Cerebellar cortex (tissue), 1 donor: ENCODE measurements at regions not wholly inside any gene's neighbourhood (a gene's known extent, or its start where the extent isn't known, plus 50 kb on each side); places are given as distances from the start of the nearest gene placed in this dataset.
"Not testable (repeated sequence)": the region's sequence is repeated elsewhere in the genome, so short reads cannot be mapped to it uniquely, and the experiment has no call there.

ENCODE experiments used
- DNase-seq: peaks from one replicate; pipeline ENCODE4 v3.0.0-alpha.2; 2015; ENCODE audit warnings: low spot score

GRCh38 chr15:53033709-53034108 is 243.6 kb upstream of the ONECUT1 start:
- DNase-seq: no peak

- DNase-seq: no peak
Observed at GRCh38 chr15:53031469-53031868, 241.3 kb upstream of the ONECUT1 start.

GRCh38 chr15:53022788-53023187 is 232.7 kb upstream of the ONECUT1 start:
- no peak for DNase-seq

GRCh38 chr15:53013329-53013728 is 223.2 kb upstream of the ONECUT1 start:
- DNase-seq: no peak

- not testable (repeated sequence) for DNase-seq
Observed at GRCh38 chr15:53011779-53012178, 221.6 kb upstream of the ONECUT1 start.

- DNase-seq: no peak
Observed at GRCh38 chr15:53009093-53009492, 219.0 kb upstream of the ONECUT1 start.

GRCh38 chr15:53000409-53000808 is 210.3 kb upstream of the ONECUT1 start:
- no peak for DNase-seq

GRCh38 chr15:52997123-52997522 is 207.0 kb upstream of the ONECUT1 start:
- DNase-seq: no peak

- no peak for DNase-seq
Observed at GRCh38 chr15:52994290-52994689, 204.2 kb upstream of the ONECUT1 start.

GRCh38 chr15:52984507-52984906 is 194.4 kb upstream of the ONECUT1 start:
- no peak for DNase-seq

- no peak for DNase-seq
Observed at GRCh38 chr15:52980446-52980845, 190.3 kb upstream of the ONECUT1 start.

GRCh38 chr15:52976516-52977075 is 186.5 kb upstream of the ONECUT1 start:
- no peak for DNase-seq

GRCh38 chr15:52975941-52976449 is 185.9 kb upstream of the ONECUT1 start:
- DNase-seq: no peak

- no peak for DNase-seq
Observed at GRCh38 chr15:52963865-52964264, 173.7 kb upstream of the ONECUT1 start.

- no peak for DNase-seq
Observed at GRCh38 chr15:52960283-52960682, 170.1 kb upstream of the ONECUT1 start.

- no peak for DNase-seq
Observed at GRCh38 chr15:52943746-52944145, 153.6 kb upstream of the ONECUT1 start.

- no peak for DNase-seq
Observed at GRCh38 chr15:52936489-52936888, 146.4 kb upstream of the ONECUT1 start.

GRCh38 chr15:52925130-52925529 is 135.0 kb upstream of the ONECUT1 start:
- DNase-seq: no peak

GRCh38 chr15:52924630-52925029 is 134.5 kb upstream of the ONECUT1 start:
- DNase-seq: no peak

- DNase-seq: no peak
Observed at GRCh38 chr15:52923626-52924025, 133.5 kb upstream of the ONECUT1 start.

- DNase-seq: no peak
Observed at GRCh38 chr15:52922871-52923270, 132.7 kb upstream of the ONECUT1 start.

GRCh38 chr15:52912172-52912571 is 122.0 kb upstream of the ONECUT1 start:
- no peak for DNase-seq

- DNase-seq: no peak
Observed at GRCh38 chr15:52893338-52893737, 103.2 kb upstream of the ONECUT1 start.

GRCh38 chr15:52879904-52880303 is 89.8 kb upstream of the ONECUT1 start:
- no peak for DNase-seq
